IMR-90 (cell line): ENCODE measurements at regions not wholly inside any gene's neighbourhood (a gene's known extent, or its start where the extent isn't known, plus 50 kb on each side); places are given as distances from the start of the nearest gene placed in this dataset.

Experiments
- ATAC-seq: fragments of 200-7000 bp; cut with Tn5 transposase; 2 replicates; pipeline ENCODE4 v1.9.1; 2020; ENCODE audit warnings: low read depth, mild to moderate bottlenecking, moderate library complexity
- BruUV-seq: library from RNA; stranded (reverse); fragments of 400-500 nt; replicated peaks from 2 replicates; lab custom pipeline; 2021; lab: Mats Ljungman, UMichigan
- CTCF ChIA-PET: fragments of 300-600 bp; formaldehyde crosslinking; extraction: SDS; loops from one replicate; lab custom pipeline; 2021; ENCODE audit warnings: antibody characterized with exemption; lab: Yijun Ruan, JAX
- POLR2A ChIA-PET: fragments of 300-600 bp; sonication (Branson Sonifier 250); formaldehyde crosslinking; loops from one replicate; lab custom pipeline; 2022; ENCODE audit warnings: antibody characterized with exemption; ENCODE audit not compliant: unreplicated experiment; lab: Charles Lee
- DNase-seq: peaks from one replicate; pipeline ENCODE4 v3.0.0; 2013
- H2AFZ ChIP-seq: replicated peaks from 2 replicates; pipeline ENCODE3; 2013; ENCODE audit warnings: low read length, mild to moderate bottlenecking; ENCODE audit not compliant: poor library complexity
- H2AK5ac ChIP-seq: 2 replicates; pipeline ENCODE4 v1.6.1; 2013; ENCODE audit warnings: low read depth, low read length, inconsistent platforms
- H2AK9ac ChIP-seq: replicated peaks from 2 replicates; pipeline ENCODE3; 2013; ENCODE audit warnings: mild to moderate bottlenecking, low read depth, low read length, moderate library complexity; ENCODE audit not compliant: poor library complexity
- H2BK120ac ChIP-seq: 2 replicates; pipeline ENCODE4 v1.6.1; 2013; ENCODE audit warnings: low read depth, low read length, inconsistent platforms
- H2BK15ac ChIP-seq: 3 replicates; pipeline ENCODE4 v1.6.1; 2013; ENCODE audit warnings: low read depth, low read length, inconsistent platforms
- H2BK20ac ChIP-seq: 2 replicates; pipeline ENCODE4 v1.6.1; 2013; ENCODE audit warnings: low read depth, mild to moderate bottlenecking, inconsistent platforms, low read length, moderate library complexity
- H2BK5ac ChIP-seq: 2 replicates; pipeline ENCODE4 v1.6.1; 2013; ENCODE audit warnings: mild to moderate bottlenecking, low read depth, low read length, inconsistent platforms; ENCODE audit not compliant: poor library complexity, severe bottlenecking
- H3K14ac ChIP-seq: replicated peaks from 2 replicates; pipeline ENCODE4 v1.6.1; 2013; ENCODE audit warnings: low read depth, low read length, inconsistent platforms
- H3K18ac ChIP-seq: 2 replicates; pipeline ENCODE4 v1.6.1; 2013; ENCODE audit warnings: low read depth, low read length, control low read depth
- H3K23ac ChIP-seq: 2 replicates; pipeline ENCODE4 v1.6.1; 2013; ENCODE audit warnings: low read depth, low read length, inconsistent platforms
- H3K27ac ChIP-seq: 2 replicates; pipeline ENCODE4 v1.5.1; 2013; ENCODE audit warnings: mild to moderate bottlenecking, control low read depth, low read length; ENCODE audit not compliant: insufficient read depth
- H3K27me3 ChIP-seq: 2 replicates; pipeline ENCODE4 v1.6.1; 2013; ENCODE audit warnings: low read length; ENCODE audit not compliant: control insufficient read depth, insufficient read depth
- H3K36me3 ChIP-seq: 2 replicates; pipeline ENCODE4 v1.6.1; 2013; ENCODE audit warnings: low read length, mixed read lengths; ENCODE audit not compliant: control insufficient read depth, insufficient read depth
- H3K4ac ChIP-seq: 2 replicates; pipeline ENCODE4 v1.6.1; 2013; ENCODE audit warnings: low read depth, low read length, inconsistent platforms
- H3K4me1 ChIP-seq: 2 replicates; pipeline ENCODE4 v1.6.1; 2013; ENCODE audit warnings: low read length, mixed read lengths; ENCODE audit not compliant: control insufficient read depth, insufficient read depth
- H3K4me2 ChIP-seq: 2 replicates; pipeline ENCODE4 v1.6.1; 2013; ENCODE audit warnings: low read depth, mild to moderate bottlenecking, control low read depth, low read length, moderate library complexity
- H3K4me3 ChIP-seq: 2 replicates; pipeline ENCODE4 v1.5.1; 2013; ENCODE audit warnings: low read depth, mild to moderate bottlenecking, control low read depth, low read length, moderate library complexity; ENCODE audit not compliant: insufficient read depth
- H3K56ac ChIP-seq: 2 replicates; pipeline ENCODE4 v1.6.1; 2013; ENCODE audit warnings: low read length, inconsistent platforms; ENCODE audit not compliant: insufficient read depth; ENCODE audit errors: extremely low read depth
- H3K79me1 ChIP-seq, 2 experiments: 2 replicates each; pipeline ENCODE4 v1.6.1; 2013; ENCODE audit warnings: low read length in 2 of 2, inconsistent platforms in 1 of 2, low read depth in 1 of 2
- H3K9ac ChIP-seq: 2 replicates; pipeline ENCODE4 v1.6.1; 2013; ENCODE audit warnings: low read depth, low read length, control low read depth
- H3K9me1 ChIP-seq: 2 replicates; pipeline ENCODE4 v1.6.1; 2013; ENCODE audit warnings: low read length, inconsistent platforms; ENCODE audit not compliant: insufficient read depth
- H3K9me3 ChIP-seq: 2 replicates; pipeline ENCODE4 v1.6.1; 2013; ENCODE audit warnings: low read length; ENCODE audit not compliant: control insufficient read depth, insufficient read depth
- H4K20me1 ChIP-seq: 2 replicates; pipeline ENCODE4 v1.6.1; 2013; ENCODE audit warnings: low read length, inconsistent platforms; ENCODE audit not compliant: insufficient read depth
- H4K5ac ChIP-seq: 2 replicates; pipeline ENCODE4 v1.6.1; 2013; ENCODE audit warnings: mild to moderate bottlenecking, low read depth, low read length, control low read depth
- H4K8ac ChIP-seq, 2 experiments: 2 replicates each; pipeline ENCODE4 v1.6.1; 2013; ENCODE audit warnings: low read depth in 2 of 2, low read length in 2 of 2, control low read depth in 1 of 2, inconsistent platforms in 1 of 2
- H4K91ac ChIP-seq: 2 replicates; pipeline ENCODE4 v1.6.1; 2013; ENCODE audit warnings: low read depth, low read length, inconsistent platforms; ENCODE audit not compliant: insufficient read depth
- BHLHE40 ChIP-seq: fragments of 150-350 bp; IDR thresholded peaks from 2 replicates; pipeline ENCODE4 v1.6.1; 2016; ENCODE audit warnings: mild to moderate bottlenecking, low read depth, low read length
- CEBPB ChIP-seq: IDR thresholded peaks from 2 replicates; pipeline ENCODE4 v1.6.1; 2012; ENCODE audit warnings: low read depth, low read length, improper control_type of control experiment
- CHD1 ChIP-seq: IDR thresholded peaks from 2 replicates; pipeline ENCODE4 v1.6.1; 2012; ENCODE audit warnings: low read depth, low read length, improper control_type of control experiment
- CTCF ChIP-seq: conservative IDR thresholded peaks from 2 replicates; pipeline ENCODE4 v1.5.1; 2012; ENCODE audit warnings: mild to moderate bottlenecking, low read depth, low read length, improper control_type of control experiment
- FOS ChIP-seq: fragments of 150-350 bp; IDR thresholded peaks from 2 replicates; pipeline ENCODE4 v1.6.1; 2016; ENCODE audit warnings: low read depth, low read length
- MAFK ChIP-seq: IDR thresholded peaks from 2 replicates; pipeline ENCODE4 v1.6.1; 2012; ENCODE audit warnings: low read depth, low read length, improper control_type of control experiment
- MAZ ChIP-seq: IDR thresholded peaks from 2 replicates; pipeline ENCODE4 v1.6.1; 2012; ENCODE audit warnings: low read depth, mild to moderate bottlenecking, low read length, improper control_type of control experiment, moderate library complexity, borderline replicate concordance
- MXI1 ChIP-seq: IDR thresholded peaks from 2 replicates; pipeline ENCODE4 v1.6.1; 2012; ENCODE audit warnings: low read depth, mild to moderate bottlenecking, low read length, moderate library complexity, borderline replicate concordance
- NFE2L2 ChIP-seq: fragments of 150-350 bp; IDR thresholded peaks from 2 replicates; pipeline ENCODE4 v1.6.1; 2016; ENCODE audit warnings: low read depth, mild to moderate bottlenecking, low read length
- POLR2A ChIP-seq: IDR thresholded peaks from 2 replicates; pipeline ENCODE4 v1.6.1; 2012; ENCODE audit warnings: mild to moderate bottlenecking, low read depth, low read length
- RAD21 ChIP-seq: IDR thresholded peaks from 2 replicates; pipeline ENCODE4 v1.6.1; 2012; ENCODE audit warnings: low read length, improper control_type of control experiment
- RCOR1 ChIP-seq: IDR thresholded peaks from 2 replicates; pipeline ENCODE4 v1.6.1; 2012; ENCODE audit warnings: mild to moderate bottlenecking, low read length, improper control_type of control experiment; ENCODE audit not compliant: insufficient replicate concordance
- RFX5 ChIP-seq: IDR thresholded peaks from 2 replicates; pipeline ENCODE4 v1.8.0; 2012; ENCODE audit warnings: low read depth, mild to moderate bottlenecking, low read length, moderate library complexity
- SMC3 ChIP-seq: fragments of 150-350 bp; IDR thresholded peaks from 2 replicates; pipeline ENCODE4 v1.6.1; 2016; ENCODE audit warnings: low read depth, mild to moderate bottlenecking, antibody characterized with exemption, low read length, moderate library complexity
- WGBS, 2 experiments: methylation state at CpG; one replicate each; pipeline versions ENCODE4 v1.1.5 to v1.1.7; 2013; ENCODE audit warnings: missing lambda C conversion rate in 2 of 2; ENCODE audit not compliant: insufficient read length in 1 of 2; ENCODE audit errors: extremely low coverage in 2 of 2; 5-methylcytosine and 5-hydroxymethylcytosine counted together
- dilution Hi-C: fragments of 300-500 bp; cut with HindIII; formaldehyde crosslinking; loops from one replicate; pipeline ENCODE4 v1.14.3; 2018; ENCODE audit warnings: low sequenced_read_pairs; ENCODE audit not compliant: unreplicated experiment
- in situ Hi-C: fragments of 300-500 bp; cut with MboI; formaldehyde crosslinking; loops from 3 replicates; pipeline ENCODE4 v1.14.3; 2019; ENCODE audit warnings: low sequenced_read_pairs, inconsistent platforms, mixed read lengths
- intact Hi-C: fragments of 100-400 bp; cut with micrococcal nuclease; formaldehyde crosslinking; loops from 2 replicates; pipeline ENCODE4 v1.10.0; 2022
- TF ChIP-seq, protein P1 (sequence below): fragments of 150-350 bp; IDR thresholded peaks from 2 replicates; pipeline ENCODE4 v1.6.1; 2016; ENCODE audit warnings: low read depth, mild to moderate bottlenecking, low read length, moderate library complexity, borderline replicate concordance
- TF ChIP-seq, protein P2 (sequence below): fragments of 150-350 bp; IDR thresholded peaks from 2 replicates; pipeline ENCODE4 v1.6.1; 2017; ENCODE audit warnings: mild to moderate bottlenecking, antibody characterized with exemption, low read length, low read depth

- Histone ChIP-seq H4K20me1 (no peaks in the 10 kb centered on the region), H3K9ac (no peak overlapping the region), H3K79me1 (no peaks in the 10 kb centered on the region), H4K91ac (no peak overlapping the region), H3K36me3 (no peaks in the 10 kb centered on the region), H2AK5ac (no peak overlapping the region), H2BK120ac (no peak overlapping the region), H3K18ac (no peak overlapping the region), H2AFZ (no peak overlapping the region), H3K27ac (no peak overlapping the region), H4K5ac (no peak overlapping the region), H3K9me1 (no peaks in the 10 kb centered on the region), H3K14ac (no peak overlapping the region), H3K23ac (no peak overlapping the region), H2BK20ac (no peak overlapping the region), H2AK9ac (no peak overlapping the region), H3K4me2 (no peak overlapping the region), H3K56ac (no peak overlapping the region), H3K4me3 (no peak overlapping the region), H2BK5ac (no peak overlapping the region), H3K27me3 (no peaks in the 10 kb centered on the region), H2BK15ac (no peak overlapping the region), H3K9me3 (peaks cover 19% of the 10 kb centered on the region), H4K8ac (no peak overlapping the region), H3K4ac (no peak overlapping the region), H3K4me1 (no peaks in the 10 kb centered on the region)
- no TSS peak for BruUV-seq
- no peak for DNase-seq
- CTCF ChIA-PET: no interaction called here
- POLR2A ChIA-PET: no interaction called here
- ATAC-seq: no peak
- 0% methylated on average over 1 of the region's 5 CpGs; no CpG with 5 or more reads in 1 of the 2 experiments for WGBS, 2 experiments
- intact Hi-C loops (no loop called here), in situ Hi-C loops (no loop called here), dilution Hi-C loops (no loop called here)
- TF ChIP-seq, protein P1, sequence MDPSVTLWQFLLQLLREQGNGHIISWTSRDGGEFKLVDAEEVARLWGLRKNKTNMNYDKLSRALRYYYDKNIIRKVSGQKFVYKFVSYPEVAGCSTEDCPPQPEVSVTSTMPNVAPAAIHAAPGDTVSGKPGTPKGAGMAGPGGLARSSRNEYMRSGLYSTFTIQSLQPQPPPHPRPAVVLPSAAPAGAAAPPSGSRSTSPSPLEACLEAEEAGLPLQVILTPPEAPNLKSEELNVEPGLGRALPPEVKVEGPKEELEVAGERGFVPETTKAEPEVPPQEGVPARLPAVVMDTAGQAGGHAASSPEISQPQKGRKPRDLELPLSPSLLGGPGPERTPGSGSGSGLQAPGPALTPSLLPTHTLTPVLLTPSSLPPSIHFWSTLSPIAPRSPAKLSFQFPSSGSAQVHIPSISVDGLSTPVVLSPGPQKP: no peak
- TF ChIP-seq CHD1 (no peak), CTCF (no peak), MXI1 (no peak), RCOR1 (no peak), FOS (no peak), NFE2L2 (no peak), RFX5 (no peak), MAZ (no peak), MAFK (no peak), RAD21 (no peak), POLR2A (no peak), CEBPB (no peak), BHLHE40 (no peak), SMC3 (no peak)
- TF ChIP-seq, protein P2, sequence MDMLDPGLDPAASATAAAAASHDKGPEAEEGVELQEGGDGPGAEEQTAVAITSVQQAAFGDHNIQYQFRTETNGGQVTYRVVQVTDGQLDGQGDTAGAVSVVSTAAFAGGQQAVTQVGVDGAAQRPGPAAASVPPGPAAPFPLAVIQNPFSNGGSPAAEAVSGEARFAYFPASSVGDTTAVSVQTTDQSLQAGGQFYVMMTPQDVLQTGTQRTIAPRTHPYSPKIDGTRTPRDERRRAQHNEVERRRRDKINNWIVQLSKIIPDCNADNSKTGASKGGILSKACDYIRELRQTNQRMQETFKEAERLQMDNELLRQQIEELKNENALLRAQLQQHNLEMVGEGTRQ: no peak
These were observed 296.2 kb downstream of the FOXA2 start for GRCh38 chr20:22288156-22288555.
